HG03103 (cell line): ENCODE measurements at regions not wholly inside any gene's neighbourhood (a gene's known extent, or its start where the extent isn't known, plus 50 kb on each side); places are given as distances from the start of the nearest gene placed in this dataset.
"Not testable (repeated sequence)": the region's sequence is repeated elsewhere in the genome, so short reads cannot be mapped to it uniquely, and the experiment has no call there.

ENCODE experiments used
- ATAC-seq: cut with Tn5 transposase; IDR thresholded peaks from one replicate; pipeline ENCODE4 v1.9.1; 2021; ENCODE audit warnings: low read depth; ENCODE audit not compliant: unreplicated experiment

DNA sequence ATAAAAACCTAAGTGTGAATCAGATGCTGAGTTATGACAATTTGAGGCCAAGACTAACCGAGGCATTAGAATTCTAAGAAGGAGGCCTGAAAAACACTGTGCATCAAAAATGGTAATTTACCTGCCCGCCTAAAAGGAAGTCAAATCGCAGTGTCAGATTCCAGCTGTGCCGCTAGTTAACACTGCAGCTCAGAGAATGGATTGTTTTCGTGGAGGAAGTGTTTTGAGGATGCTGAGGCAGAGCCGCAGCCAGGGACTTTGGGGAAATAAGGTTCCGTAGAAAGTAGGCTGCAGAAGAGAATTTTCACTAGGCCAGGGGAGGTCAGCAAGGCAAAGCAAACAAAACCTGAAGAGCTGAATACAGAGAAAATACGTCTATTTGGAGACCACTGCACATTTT is 226.4 kb upstream of the ISL1 start:
- no peak for ATAC-seq

DNA sequence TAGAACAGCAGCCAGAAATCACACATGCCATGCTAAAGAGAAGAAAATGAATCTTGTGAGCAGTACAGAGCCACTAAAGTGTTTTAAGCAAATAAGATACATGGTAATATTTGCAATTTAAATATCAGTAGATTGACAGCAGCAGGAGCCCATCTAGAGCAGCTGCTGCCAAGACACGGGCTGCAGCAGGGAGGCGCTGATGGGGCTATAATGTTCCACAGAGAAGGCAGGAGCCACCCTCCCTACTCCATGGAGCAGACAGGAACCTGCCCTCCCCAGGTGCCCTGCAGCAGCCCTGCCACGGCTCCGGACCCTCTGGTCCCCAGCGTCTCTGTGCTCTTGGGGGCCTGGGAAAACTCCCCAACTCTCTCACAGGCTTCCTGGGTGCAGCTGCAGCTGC is 224.1 kb upstream of the ISL1 start:
- no peak for ATAC-seq

DNA sequence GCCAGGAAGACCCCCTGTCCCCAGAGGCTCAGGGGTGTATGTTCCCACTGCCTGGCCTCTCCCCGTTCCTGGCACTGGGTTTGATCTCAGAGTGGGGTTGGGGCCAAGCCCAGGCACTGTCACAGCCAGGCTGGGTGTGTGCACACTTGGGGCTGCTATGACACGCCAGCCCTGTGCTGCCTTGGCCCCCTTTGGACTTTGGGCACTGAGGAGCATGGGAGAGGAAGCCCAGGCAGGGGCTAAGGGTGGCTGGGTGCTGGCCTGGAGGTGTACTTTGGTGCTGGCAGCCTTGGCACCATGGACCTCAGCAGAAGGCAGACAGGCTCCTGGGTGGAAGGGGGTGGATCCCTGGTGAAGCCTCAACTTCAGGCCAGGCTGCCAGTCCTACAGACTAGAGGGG is 223.6 kb upstream of the ISL1 start:
- ATAC-seq: no peak

DNA sequence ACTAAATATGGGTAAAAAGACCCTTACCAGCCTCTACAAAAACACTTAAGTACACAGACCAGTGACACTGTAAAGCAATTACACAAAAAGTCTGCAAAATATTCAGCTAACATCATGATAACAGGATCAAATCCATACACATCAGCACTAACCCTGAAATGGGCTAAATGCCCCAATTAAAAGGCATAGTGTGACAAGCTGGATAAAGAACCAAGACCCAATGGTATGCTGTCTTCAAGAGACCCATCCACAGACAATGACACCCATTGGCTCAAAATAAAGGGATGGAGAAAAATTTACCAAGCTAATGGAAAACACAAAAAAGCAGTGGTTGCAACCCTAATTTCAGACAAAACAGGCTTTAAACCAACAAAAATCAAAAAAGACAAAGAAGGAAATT is 221.0 kb upstream of the ISL1 start:
- ATAC-seq: no peak

DNA sequence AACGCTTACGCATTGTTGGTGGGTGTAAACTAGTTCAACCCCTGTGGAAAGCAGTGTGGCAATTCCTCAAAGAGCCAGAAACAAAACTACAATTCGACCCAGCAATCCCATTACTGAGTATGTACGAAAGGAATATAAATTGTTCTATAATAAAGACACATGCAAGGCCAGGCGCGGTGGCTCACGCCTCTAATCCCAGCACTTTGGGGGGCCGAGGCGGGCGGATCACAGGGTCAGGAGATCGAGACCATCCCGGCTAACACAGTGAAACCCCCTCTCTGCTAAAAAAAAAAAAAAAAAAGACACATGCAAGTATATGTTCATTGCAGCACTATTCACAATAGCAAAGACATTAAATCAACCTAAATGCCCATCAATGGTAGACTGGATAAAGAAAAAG is 217.6 kb upstream of the ISL1 start:
- not testable (repeated sequence) for ATAC-seq

DNA sequence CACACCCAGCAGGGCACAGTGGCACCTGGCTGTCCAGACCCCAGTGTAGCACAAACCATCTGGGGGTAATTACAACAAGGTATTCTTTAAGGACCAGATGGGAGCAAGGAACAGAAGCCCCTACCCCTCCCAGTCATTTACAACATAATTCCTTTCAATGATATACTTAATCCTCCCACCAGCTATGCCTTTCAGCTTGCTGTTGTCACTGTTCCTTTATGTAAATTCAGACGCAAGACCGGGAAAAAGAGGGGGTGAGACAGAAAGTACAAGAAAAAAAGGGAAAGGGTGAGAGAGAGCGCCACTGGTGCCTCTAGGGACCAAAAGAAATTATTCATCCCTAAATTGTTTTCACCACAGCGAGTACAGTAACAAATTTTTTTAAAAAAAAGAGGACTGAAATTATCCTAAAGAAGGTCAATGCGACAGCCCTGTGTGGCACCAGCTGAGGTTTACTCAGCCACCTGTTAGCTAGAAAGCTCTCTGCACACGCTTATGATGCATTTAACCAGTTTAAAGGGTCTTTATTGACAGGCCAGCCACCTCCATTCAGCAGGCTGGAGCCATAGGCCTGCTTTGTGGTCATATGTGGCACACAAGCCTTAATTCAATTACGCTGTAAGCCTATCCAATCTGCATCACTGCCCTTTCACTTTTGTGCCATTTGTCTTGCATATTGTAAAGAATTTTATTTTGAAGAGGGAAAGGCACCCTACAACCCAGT is 210.2 kb upstream of the ISL1 start:
- no peak for ATAC-seq

DNA sequence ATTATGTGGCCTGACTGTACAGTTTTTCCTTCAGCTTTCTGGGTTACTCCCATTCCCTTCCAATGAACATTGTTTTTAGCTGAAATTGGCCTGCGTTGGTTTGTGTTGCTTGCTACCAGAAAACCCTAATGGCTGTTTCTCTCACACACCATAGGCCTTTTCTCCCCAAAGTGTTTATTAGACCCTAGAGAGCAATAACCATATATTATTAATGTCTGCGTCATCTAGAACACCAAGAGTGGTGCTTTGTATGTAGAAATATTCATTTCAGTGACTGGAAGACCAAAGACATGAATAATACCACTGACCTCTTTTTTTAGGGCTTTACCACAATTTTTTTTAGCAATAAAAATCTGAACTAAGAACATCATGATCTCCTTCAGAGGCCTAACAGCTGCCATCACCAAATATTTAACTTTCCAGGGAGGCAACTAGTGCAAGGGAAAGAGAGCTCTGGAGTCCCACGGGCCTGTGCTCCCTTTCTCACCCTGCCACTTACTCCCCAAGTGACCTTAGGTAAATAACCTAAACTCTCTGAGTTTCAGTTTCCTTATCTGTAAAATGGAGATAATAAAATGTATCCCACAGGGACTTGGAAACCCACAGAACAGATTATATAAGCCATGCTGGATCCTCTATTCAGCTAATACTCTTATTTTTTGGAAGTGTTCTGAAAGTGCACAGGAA is 201.9 kb upstream of the ISL1 start:
- ATAC-seq: no peak

DNA sequence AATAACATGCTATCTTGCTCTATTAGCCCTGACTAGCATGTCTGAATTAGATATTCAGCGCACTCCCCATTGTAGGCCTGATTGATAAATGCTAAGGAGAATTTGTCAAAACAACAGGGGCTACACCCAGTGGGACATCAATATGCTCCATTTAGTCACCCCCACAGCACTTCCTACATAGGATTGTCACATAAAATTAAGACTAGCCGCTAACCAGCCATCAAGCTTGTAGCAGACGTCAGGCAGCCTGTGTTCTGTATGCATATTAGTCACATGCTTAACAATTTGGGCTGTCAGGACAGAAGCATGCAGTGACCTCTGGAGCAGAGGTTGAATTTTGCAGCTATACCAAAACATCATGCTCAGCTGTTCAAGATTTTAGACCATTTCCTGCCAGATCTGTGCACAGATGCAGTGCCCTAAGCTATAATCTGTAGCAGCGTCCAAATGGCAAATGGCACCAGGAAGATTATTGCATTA is 197.4 kb upstream of the ISL1 start:
- ATAC-seq: no peak

DNA sequence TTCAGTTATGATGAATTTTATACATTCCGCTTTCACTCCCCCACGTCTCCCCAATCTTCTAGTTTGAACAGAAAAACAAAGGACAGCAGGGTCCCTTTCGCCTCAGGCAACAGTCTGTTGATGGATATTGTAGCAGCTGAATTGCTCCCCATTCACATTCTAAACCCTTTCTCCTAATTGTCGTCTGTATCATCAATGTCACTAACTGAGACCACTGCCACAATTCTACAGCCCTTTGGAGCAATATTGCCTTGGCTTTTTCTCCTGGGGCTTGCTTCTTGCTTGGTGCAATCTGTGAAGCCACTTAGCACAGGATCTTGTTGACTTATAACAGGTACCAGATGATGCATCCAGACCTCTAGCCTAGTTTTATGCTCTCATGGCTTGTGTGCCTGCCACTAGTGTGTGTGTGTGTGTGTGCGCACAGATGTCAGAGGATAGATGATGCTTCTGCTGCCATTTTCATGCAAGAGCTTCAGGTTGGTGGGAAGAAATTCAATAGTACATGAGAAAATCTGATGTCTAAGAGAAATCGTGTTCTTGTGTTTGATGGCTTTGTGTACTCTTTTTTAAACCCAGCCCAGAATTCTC is 195.2 kb upstream of the ISL1 start:
- no peak for ATAC-seq

DNA sequence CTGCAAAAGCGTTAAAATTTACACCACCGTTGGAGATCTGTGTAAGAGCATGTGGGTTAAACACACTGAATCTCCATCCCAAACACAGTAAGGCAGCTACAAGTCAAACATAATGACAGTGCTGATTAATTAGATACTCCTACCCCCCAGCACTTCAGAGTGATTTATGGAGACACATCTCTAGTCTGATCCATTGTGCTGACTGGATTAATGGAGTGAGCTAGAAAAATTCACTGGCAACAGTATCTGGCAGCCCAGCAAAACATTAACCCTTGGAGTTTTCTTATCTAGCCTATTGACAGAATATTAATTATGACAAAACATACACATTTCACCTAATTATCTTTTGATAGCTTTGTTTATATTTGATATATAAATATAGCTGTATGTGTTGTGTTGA is 188.6 kb upstream of the ISL1 start:
- no peak for ATAC-seq

DNA sequence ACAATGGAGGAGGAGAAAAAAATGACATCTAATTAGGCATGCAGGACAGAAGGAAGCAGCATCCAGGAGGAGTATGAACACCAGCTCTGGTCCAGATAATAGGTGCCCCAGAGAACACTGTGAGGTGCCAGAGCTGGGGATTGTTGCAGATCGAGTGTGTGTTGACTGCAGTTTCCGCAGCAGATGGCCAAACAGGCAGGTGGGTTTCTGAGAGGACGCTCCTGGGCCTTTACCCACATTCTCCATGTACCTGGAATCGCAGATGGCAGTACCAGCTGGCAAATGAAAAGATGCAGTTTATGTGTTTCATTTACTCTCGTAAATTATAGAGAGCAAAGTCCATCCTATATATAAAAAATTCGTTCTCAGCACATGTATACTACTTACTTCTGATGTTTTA is 182.2 kb upstream of the ISL1 start:
- ATAC-seq: no peak

DNA sequence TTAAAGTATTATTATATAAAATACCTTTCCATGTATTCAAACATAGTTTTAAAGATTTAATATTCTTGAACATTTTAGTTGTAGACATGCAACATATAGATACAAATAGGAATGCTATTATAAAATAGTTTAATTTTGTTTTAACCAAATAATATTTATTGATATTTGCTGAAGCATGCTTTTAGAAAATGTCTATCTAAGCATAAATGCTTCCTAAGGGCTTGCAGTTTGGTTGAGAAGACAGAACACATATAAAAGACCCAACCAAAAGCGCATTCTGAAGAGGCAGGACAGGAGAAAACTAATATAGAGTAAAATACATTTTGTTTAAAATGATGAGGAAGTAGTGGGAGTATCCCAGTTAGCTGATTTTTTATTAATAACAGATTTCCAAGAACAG is 181.5 kb upstream of the ISL1 start:
- ATAC-seq: no peak

DNA sequence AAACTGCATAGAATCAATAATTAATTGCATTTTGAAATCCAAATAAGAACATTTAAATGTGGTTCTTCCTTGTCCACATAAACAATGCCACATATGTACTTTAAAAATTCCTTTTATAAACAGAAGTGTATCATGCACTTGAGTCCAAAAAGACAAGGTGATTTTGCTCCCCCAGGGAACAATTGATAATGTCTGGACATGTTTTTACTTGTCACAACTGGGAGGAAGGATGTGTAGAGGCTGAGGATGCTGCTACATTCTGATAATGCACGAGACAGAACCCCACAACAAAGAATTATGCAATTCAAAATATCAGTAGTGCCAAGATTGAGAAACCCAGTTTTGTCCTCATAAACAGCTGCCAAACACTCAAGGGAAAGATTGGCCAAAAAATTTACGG is 181.1 kb upstream of the ISL1 start:
- ATAC-seq: no peak

DNA sequence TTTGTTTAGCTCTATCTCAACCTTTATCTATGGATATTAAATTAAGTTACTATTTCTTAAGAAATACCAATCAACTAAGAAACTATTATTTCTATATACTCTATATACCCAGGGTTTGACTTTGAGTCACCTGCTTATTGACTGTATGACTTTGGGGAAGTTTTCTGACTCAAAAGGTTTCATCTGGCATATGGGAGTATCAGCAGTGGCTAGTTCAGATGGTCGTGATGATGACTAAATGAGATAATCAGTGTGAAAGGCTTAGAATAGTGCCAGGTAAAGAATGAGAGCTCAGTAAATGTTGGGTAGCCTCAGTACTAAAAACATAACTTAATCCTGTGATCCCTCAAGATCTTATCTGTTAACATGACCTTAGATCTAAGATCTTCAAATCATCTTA is 179.7 kb upstream of the ISL1 start:
- ATAC-seq: no peak

DNA sequence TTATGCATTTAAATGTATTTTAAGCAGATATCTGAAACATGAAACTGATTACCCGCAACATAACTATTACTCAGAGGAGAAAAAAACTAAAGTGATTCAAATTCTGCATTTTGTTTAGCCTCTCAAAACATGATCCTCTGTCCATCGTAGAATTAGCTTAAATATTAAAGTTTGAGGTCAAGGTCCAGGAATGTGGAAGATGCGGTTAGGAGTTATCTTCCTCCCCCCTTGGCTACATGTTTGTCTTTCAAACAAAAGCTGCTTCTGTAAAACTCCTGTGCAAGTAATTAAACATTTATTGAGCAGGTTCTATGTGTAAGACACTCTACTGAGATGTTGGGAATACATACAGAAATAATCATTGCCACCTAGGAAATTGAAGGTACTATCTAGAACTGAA is 175.0 kb upstream of the ISL1 start:
- ATAC-seq: no peak

DNA sequence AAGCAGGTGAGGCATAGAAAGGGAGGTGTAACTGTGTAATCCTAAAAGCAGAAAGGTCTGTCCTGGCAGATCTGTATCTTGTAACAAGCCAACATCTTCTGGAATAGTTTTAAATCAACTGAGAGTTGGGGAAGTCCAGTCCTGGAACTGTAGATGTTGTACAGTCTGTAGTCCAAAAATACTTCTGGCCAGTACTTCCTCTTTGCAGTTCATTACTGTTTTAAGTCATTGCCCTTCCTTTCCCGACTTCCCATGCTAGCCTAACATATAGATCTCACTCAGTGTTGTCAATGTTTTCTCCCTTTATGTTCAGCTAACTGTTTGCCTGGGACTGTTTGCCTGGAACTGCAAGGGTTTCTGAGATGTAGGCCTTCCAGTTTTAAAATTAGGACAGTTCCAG is 168.5 kb upstream of the ISL1 start:
- no peak for ATAC-seq

DNA sequence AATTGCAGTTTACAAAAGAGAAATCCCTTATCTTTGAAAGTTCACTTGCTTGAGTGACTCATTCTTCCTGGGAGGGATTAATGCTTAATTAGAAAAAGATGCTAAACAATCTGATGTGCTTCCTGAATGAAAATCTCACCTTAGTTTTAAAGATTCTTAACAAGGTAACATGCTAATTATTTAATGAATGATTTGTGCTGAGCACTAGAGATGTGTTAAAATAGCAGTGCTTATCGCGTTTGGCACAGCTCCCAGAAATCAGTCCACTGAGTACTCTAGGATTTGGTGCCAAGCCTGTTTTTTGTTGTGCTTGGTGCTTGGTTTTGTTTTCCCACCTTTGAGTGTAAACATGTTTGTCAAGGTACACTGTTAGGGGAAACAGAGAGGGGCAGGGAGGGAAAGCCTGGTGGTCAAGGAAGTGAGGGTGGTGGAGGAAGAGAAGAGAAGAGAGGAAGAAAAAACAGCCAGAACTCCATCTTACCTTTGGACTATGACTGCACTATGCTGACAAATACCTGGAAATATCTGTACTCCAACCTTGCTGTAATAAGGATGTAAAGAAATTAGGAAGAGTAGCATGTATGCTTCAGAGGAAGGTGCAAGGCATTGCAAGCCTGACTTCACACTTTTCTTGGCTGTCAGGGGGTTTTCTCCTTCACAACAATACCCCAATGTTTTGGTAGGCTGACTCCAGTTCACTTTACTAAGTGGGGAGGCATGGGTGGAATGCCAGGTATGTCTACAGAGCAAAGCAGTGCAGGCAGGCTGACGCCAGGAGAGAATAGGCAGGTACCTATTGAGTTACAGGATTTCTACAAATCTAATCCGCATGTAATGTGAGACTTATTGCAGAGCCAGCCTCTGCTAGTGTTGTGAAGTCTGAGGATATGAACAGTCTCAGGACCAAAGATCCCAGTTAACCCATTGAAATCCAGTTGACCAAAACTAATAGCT is 157.2 kb upstream of the ISL1 start:
- ATAC-seq: no peak

DNA sequence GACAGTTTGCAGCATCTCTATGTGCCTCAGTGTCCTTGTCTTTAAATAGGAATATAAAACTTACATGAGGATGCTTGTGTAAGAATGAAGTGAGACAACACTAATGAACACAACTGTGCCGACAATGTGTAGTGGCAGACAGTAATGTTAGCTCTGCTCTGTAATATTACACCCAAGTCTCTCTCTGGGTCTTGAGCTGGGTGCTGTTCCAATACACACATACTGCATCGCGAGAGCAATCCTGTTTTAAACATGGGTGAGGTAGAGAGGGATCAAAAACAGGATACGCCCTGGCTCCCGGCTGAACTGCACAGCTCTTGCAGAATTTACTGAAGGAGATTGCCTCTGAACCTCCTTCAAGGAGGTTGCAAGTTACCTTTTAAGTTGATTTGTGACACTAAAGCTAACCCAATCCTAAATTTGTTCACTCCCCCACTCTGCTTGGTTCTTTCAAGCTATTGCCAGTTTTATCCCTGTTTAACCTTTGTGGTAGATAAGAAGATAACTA is 155.2 kb upstream of the ISL1 start:
- ATAC-seq: no peak

DNA sequence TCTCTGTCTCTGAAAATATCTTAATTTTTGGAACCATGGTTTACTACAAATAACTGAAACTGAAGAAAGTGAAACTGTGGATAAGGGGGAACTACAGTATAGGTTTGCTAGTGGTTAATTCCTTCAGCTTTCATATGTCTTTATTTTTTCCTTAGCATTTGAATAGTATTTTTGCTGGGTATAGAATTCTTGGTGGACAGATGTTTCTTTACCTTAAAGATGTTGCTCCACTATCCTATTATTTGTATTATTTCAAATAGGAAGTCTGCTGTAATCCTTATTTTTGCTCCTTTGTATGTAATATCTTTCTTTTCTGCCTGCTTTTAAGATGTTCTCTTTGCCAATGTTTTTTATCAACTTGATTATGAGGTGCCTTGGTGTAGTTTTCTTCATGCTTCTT is 152.9 kb upstream of the ISL1 start:
- no peak for ATAC-seq

DNA sequence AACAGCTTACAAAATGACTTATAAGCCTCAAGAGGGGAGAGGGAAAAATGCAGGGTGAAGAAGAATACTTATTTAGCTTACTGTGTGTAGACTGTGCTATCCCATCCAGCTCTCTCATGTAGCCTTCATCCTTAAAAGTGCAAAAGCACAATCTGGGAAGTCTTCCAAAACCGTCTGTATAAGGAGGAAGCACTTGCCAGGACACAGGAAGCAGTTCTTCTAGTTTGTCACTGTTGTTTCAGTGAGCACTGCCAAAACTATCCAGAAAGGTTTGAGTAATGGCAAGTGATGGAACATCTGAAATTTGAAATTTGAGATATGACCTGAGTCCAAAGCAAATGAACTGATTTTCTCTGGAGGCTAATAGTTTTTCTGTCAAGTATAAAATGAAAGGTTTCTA is 140.8 kb upstream of the ISL1 start:
- no peak for ATAC-seq

DNA sequence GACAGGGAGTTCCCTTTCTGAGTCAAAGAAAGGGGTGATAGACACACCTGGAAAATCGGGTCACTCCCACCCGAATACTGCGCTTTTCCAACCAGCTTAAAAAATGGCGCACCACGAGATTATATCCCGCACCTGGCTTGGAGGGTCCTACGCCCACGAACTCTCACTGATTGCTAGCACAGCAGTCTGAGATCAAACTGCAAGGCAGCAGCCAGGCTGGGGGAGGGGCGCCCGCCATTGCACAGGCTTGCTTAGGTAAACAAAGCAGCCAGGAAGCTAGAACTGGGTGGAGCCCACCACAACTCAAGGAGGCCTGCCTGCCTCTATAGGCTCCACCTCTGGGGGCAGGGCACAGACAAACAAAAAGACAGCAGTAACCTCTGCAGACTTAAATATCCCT is 132.3 kb upstream of the ISL1 start:
- ATAC-seq: not testable (repeated sequence)
